GM21381 (cell line): ENCODE measurements at regions not wholly inside any gene's neighbourhood (a gene's known extent, or its start where the extent isn't known, plus 50 kb on each side); places are given as distances from the start of the nearest gene placed in this dataset.
A peak's percentile ranks its signal among the peaks of the same experiment; 100 is the strongest.

Experiments used
- ATAC-seq: cut with Tn5 transposase; IDR thresholded peaks from one replicate; pipeline ENCODE4 v1.9.1; 2021; ENCODE audit warnings: mild to moderate bottlenecking, moderate library complexity; ENCODE audit not compliant: unreplicated experiment

- no peak for ATAC-seq
Measured at GRCh38 chr6:45742591-45742990, 273.1 kb downstream of the CLIC5 start.

- no peak for ATAC-seq
Measured at GRCh38 chr6:45741437-45742171, 274.1 kb downstream of the CLIC5 start.

GRCh38 chr6:45739058-45739457 lies 276.6 kb downstream of the CLIC5 start:
- no peak for ATAC-seq

GRCh38 chr6:45738057-45738455 lies 277.6 kb downstream of the CLIC5 start:
- no peak for ATAC-seq

- peak; percentile 68 for ATAC-seq
Measured at GRCh38 chr6:45737331-45738056, 278.2 kb downstream of the CLIC5 start.

GRCh38 chr6:45736134-45736533 lies 279.5 kb downstream of the CLIC5 start:
- no peak for ATAC-seq

GRCh38 chr6:45732731-45733130 lies 282.9 kb downstream of the CLIC5 start:
- ATAC-seq: no peak

- ATAC-seq: no peak
Measured at GRCh38 chr6:45730232-45730631, 285.4 kb downstream of the CLIC5 start.

GRCh38 chr6:45728674-45729073 lies 287.0 kb downstream of the CLIC5 start:
- no peak for ATAC-seq

GRCh38 chr6:45727819-45728449 lies 287.7 kb downstream of the CLIC5 start:
- no peak for ATAC-seq

GRCh38 chr6:45727228-45727627 lies 288.4 kb downstream of the CLIC5 start:
- ATAC-seq: no peak

GRCh38 chr6:45726444-45726843 lies 289.2 kb downstream of the CLIC5 start:
- no peak for ATAC-seq

GRCh38 chr6:45724511-45724910 lies 291.1 kb downstream of the CLIC5 start:
- no peak for ATAC-seq

GRCh38 chr6:45724027-45724426 lies 291.6 kb downstream of the CLIC5 start:
- ATAC-seq: no peak

GRCh38 chr6:45722876-45723275 lies 292.8 kb downstream of the CLIC5 start:
- no peak for ATAC-seq

- ATAC-seq: no peak
Measured at GRCh38 chr6:45721665-45722064, 294.0 kb downstream of the CLIC5 start.

- ATAC-seq: no peak
Measured at GRCh38 chr6:45718871-45719270, 296.8 kb downstream of the CLIC5 start.

GRCh38 chr6:45718131-45718530 lies 297.5 kb downstream of the CLIC5 start:
- ATAC-seq: no peak

GRCh38 chr6:45717715-45718114 lies 297.9 kb downstream of the CLIC5 start:
- ATAC-seq: no peak

- no peak for ATAC-seq
Measured at GRCh38 chr6:45717027-45717426, 298.6 kb downstream of the CLIC5 start.

GRCh38 chr6:45715508-45715803 lies 300.2 kb downstream of the CLIC5 start:
- ATAC-seq: no peak
